ENCODE measurements at regions not wholly inside any gene's neighbourhood (a gene's known extent, or its start where the extent isn't known, plus 50 kb on each side); places are given as distances from the start of the nearest gene placed in this dataset.

GRCh38 chr3:33936921-33937525, 138.6 kb downstream of the PDCD6IP start:
- DNase-seq (ENCODE audit: low read depth, low spot score): no peak
- Histone ChIP-seq H3K27me3 (ENCODE audit: control insufficient read depth, insufficient read depth, low read length) (no peaks in the 10 kb centered on the region), H3K36me3 (ENCODE audit: control insufficient read depth, insufficient read depth, low read length) (no peaks in the 10 kb centered on the region), H3K4me3 (ENCODE audit: low read depth in 2 of 2, low read length in 2 of 2) (no peak overlapping the region), H3K27ac (ENCODE audit: low read length) (no peak overlapping the region), H3K4me1 (ENCODE audit: control insufficient read depth, insufficient read depth, low read length) (no peaks in the 10 kb centered on the region), H3K9me3 (ENCODE audit: control insufficient read depth, insufficient read depth, low read depth, low read length) (no peaks in the 10 kb centered on the region)
- in situ Hi-C loops (cut with HindIII; ENCODE audit: low pct_unique_long_range_greater_than_20kb, low sequenced_read_pairs): no loop called here
- no TSS peak for BruUV-seq (replicated peaks)
- intact Hi-C loops (cut with micrococcal nuclease; ENCODE audit: unreplicated experiment): no loop called here
- ATAC-seq: no peak
- CTCF ChIA-PET: no interaction called here
- TF ChIP-seq SIN3A (IDR thresholded peaks at IDR 0.05; ENCODE audit: borderline replicate concordance, insufficient read depth, low read depth, low read length): no peak
- no peak for TF ChIP-seq TCF7L2 (IDR thresholded peaks at IDR 0.05; ENCODE audit: low read depth, low read length)
- TF ChIP-seq POLR2AphosphoS5 (IDR thresholded peaks at IDR 0.05; ENCODE audit: low read depth, low read length): no peak
- POLR2A ChIA-PET: no interaction called here

DNA sequence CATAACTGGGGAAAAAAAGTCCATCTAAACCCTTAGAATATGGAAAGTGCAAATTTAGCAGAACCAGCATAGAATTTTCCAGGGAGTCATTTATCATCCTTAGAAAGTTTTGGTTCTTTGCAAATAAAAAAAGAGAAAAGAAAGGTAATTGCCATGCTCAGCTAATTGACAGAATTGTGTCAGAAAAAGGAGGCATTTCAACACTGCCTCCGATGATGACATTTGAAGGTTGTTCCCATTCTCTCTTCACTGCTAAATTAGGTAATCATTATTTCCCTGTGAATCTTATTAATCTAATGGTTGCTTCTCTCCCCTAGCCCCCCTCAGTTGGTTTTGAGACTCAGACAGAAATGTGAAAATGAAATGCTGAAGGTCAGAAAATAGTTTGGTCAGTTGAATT, 139.2 kb downstream of the PDCD6IP start:
- ATAC-seq (no peak), DNase-seq (ENCODE audit: low read depth, low spot score) (no peak)
- Histone ChIP-seq H3K4me3 (ENCODE audit: low read depth in 2 of 2, low read length in 2 of 2) (no peak overlapping the region), H3K27ac (ENCODE audit: low read length) (no peak overlapping the region), H3K9me3 (ENCODE audit: control insufficient read depth, insufficient read depth, low read depth, low read length) (no peaks in the 10 kb centered on the region), H3K27me3 (ENCODE audit: control insufficient read depth, insufficient read depth, low read length) (no peaks in the 10 kb centered on the region), H3K36me3 (ENCODE audit: control insufficient read depth, insufficient read depth, low read length) (no peaks in the 10 kb centered on the region), H3K4me1 (ENCODE audit: control insufficient read depth, insufficient read depth, low read length) (no peaks in the 10 kb centered on the region)
- intact Hi-C loops (cut with micrococcal nuclease; ENCODE audit: unreplicated experiment) (no loop called here), in situ Hi-C loops (cut with HindIII; ENCODE audit: low pct_unique_long_range_greater_than_20kb, low sequenced_read_pairs) (no loop called here)
- ChIA-PET CTCF (no interaction called here), POLR2A (no interaction called here)
- no TSS peak for BruUV-seq (replicated peaks)
- TF ChIP-seq SIN3A (IDR thresholded peaks at IDR 0.05; ENCODE audit: borderline replicate concordance, insufficient read depth, low read depth, low read length): no peak
- TF ChIP-seq, protein P1, sequence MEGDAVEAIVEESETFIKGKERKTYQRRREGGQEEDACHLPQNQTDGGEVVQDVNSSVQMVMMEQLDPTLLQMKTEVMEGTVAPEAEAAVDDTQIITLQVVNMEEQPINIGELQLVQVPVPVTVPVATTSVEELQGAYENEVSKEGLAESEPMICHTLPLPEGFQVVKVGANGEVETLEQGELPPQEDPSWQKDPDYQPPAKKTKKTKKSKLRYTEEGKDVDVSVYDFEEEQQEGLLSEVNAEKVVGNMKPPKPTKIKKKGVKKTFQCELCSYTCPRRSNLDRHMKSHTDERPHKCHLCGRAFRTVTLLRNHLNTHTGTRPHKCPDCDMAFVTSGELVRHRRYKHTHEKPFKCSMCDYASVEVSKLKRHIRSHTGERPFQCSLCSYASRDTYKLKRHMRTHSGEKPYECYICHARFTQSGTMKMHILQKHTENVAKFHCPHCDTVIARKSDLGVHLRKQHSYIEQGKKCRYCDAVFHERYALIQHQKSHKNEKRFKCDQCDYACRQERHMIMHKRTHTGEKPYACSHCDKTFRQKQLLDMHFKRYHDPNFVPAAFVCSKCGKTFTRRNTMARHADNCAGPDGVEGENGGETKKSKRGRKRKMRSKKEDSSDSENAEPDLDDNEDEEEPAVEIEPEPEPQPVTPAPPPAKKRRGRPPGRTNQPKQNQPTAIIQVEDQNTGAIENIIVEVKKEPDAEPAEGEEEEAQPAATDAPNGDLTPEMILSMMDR (IDR thresholded peaks at IDR 0.05): no peak
- TF ChIP-seq POLR2AphosphoS5 (IDR thresholded peaks at IDR 0.05; ENCODE audit: low read depth, low read length): no peak
- no peak for TF ChIP-seq REST (IDR thresholded peaks at IDR 0.05; ENCODE audit: insufficient read depth in 1 of 2, low read depth in 2 of 2, low read length in 1 of 2)
- no peak for TF ChIP-seq TCF7L2 (IDR thresholded peaks at IDR 0.05; ENCODE audit: low read depth, low read length)

- H3K9me3 ChIP-seq (ENCODE audit: control insufficient read depth, insufficient read depth, low read depth, low read length): no peaks in the 10 kb centered on the region
- ChIA-PET POLR2A (no interaction called here), CTCF (no interaction called here)
- H3K4me3 ChIP-seq (ENCODE audit: low read depth in 2 of 2, low read length in 2 of 2): no peak overlapping the region
- no peak for DNase-seq (ENCODE audit: low read depth, low spot score)
- TF ChIP-seq, protein P1 (IDR thresholded peaks at IDR 0.05): no peak
- TF ChIP-seq SIN3A (IDR thresholded peaks at IDR 0.05; ENCODE audit: borderline replicate concordance, insufficient read depth, low read depth, low read length) (no peak), TCF7L2 (IDR thresholded peaks at IDR 0.05; ENCODE audit: low read depth, low read length) (no peak), POLR2AphosphoS5 (IDR thresholded peaks at IDR 0.05; ENCODE audit: low read depth, low read length) (no peak)
- in situ Hi-C loops (cut with HindIII; ENCODE audit: low pct_unique_long_range_greater_than_20kb, low sequenced_read_pairs) (no loop called here), intact Hi-C loops (cut with micrococcal nuclease; ENCODE audit: unreplicated experiment) (no loop called here)
- no peaks in the 10 kb centered on the region for H3K27me3 ChIP-seq (ENCODE audit: control insufficient read depth, insufficient read depth, low read length)
- no peak overlapping the region for H3K27ac ChIP-seq (ENCODE audit: low read length)
- no peaks in the 10 kb centered on the region for H3K4me1 ChIP-seq (ENCODE audit: control insufficient read depth, insufficient read depth, low read length)
- H3K36me3 ChIP-seq (ENCODE audit: control insufficient read depth, insufficient read depth, low read length): no peaks in the 10 kb centered on the region
- no TSS peak for BruUV-seq (replicated peaks)
- no peak for ATAC-seq
Observed at GRCh38 chr3:33940149-33940548, 141.7 kb downstream of the PDCD6IP start.
